NCI-H128 (cell line): ENCODE measurements at regions not wholly inside any gene's neighbourhood (a gene's known extent, or its start where the extent isn't known, plus 50 kb on each side); places are given as distances from the start of the nearest gene placed in this dataset.

Experiments used
- DNase-seq: peaks from one replicate; lab custom pipeline; 2025; ENCODE audit not compliant: unreplicated experiment; lab: John Stamatoyannopoulos, UW

DNA sequence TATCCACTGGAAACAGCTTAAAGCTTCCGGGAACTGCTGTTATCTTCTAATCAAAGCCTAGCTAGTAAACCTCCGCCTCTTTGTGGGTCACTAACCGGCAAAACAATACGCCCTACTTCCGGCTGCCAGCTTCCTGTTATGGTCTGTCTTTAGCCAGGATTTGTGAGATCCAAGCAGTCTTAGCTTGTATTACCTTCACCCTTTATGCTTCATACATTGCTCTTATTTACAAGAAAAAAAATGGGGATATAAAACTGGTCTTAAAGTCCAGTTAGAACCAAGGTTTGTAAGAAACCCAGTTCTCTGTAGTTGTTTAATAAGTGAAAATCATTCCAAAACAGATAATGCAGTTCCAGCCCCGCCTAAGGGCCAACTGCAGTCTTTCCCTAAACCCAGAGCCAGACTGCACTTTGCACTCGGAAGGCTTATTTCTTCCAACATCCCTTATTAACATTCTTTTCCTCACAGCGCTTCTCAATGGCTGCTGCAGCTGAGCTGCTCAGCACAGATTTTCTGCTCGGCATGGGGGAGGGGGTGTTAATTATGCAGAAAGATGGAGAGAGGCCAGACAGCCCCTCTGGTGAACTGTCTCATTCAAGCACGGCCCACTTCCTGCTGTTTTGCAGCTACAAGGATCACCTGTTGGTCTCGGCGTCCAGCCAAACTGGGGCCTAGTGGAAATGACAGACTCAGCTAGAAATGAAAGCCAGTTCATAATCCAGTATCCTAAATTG is 368.4 kb downstream of the KLF12 start:
- peak; percentile 81 for DNase-seq

DNA sequence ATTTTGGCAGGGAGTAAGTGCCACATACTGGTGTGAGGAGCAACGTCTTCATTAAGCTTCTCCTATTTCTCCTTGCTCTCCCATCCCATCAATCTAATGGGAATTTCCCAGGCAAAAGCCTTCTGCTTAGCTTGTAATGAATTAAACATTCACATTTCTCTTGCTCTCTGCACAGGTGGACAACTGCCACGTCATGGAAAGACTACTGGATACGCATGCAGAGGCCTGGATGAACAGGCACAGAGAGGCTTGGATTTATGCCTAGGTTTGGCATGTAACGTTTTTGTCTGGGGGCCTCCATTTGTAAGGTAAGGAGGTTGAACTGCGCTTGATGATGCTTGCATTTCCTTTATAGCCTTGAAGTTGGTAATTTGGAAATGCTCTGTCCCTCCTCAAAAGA is 374.8 kb downstream of the KLF12 start:
- no peak for DNase-seq

DNA sequence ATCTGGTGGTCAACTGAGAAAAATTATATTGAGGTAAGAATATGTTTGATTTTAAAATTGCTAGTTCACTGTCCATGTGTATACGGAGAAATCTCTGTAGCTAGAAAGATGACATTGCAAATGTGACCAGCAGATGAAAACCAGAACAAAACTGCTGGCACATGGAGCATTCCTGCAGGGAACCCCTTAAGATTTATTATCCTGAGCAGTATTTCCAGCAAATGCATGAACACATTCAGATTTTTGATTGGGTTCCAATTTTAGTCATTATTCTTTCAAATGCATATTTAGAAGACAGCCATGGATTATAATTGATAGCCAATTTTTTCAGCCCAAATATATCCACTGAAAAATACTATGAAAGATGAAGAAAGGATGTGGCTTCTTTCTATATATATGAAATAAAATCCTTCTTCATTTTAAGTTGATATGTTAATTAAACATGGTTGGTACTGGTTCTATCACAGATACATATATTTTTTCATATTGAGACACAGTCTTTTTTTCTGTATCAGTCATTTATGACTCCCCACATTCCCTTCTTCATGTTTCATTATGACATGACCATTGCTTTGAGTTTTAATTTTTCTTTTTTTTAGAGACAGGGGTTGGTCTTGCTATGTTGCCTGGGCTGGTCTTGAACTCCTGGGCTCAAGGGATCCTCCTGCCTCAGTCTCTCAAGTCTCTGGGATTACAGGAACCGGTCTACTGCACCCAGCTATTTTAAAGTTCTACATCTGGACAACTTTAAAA is 376.5 kb downstream of the KLF12 start:
- no peak for DNase-seq

DNA sequence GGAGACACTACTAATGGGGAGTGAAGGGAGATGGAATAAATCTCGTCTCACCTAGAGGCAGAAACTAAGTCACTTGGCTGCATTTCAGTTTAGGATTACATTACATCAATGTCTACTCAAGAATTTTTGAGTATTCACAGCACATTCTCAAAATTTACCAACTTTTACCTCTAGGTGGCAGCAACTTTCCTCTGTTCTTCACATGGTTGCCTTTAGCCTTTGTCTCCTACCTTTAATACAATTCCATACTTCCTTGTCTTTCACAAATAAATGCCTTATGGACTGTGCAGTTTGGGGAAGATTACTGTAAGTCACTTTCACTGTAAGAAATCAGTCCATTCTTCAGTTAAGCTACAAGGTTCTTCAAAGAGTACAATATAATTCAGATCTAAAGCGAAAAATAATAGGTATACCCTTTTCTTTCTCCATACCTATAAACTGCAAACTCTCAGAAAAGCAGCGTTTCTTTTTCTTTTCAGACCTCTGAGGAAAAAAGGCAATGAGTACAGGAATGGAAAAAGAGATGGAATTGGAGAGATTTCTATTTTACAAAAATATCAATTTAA is 379.4 kb downstream of the KLF12 start:
- DNase-seq, result peak; percentile 40

DNA sequence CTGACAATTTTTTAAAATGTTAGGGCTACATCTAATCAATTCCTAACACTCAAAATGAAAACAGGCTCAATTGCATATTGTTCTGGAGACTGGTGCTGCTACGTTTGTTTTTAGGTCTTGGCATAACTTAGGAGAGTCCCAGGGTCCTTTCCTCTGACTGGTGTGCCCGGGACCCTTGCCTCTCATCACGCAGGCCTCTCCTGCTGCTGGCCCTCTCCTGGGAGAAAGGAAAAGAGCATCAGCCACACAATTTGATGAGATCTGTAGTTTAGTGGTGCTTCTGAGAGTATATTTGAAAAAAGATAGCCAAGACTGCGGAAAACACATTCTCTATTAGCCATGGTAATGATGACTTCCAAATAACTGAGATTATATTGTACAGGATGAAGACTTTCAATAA is 380.0 kb downstream of the KLF12 start:
- DNase-seq, result no peak

DNA sequence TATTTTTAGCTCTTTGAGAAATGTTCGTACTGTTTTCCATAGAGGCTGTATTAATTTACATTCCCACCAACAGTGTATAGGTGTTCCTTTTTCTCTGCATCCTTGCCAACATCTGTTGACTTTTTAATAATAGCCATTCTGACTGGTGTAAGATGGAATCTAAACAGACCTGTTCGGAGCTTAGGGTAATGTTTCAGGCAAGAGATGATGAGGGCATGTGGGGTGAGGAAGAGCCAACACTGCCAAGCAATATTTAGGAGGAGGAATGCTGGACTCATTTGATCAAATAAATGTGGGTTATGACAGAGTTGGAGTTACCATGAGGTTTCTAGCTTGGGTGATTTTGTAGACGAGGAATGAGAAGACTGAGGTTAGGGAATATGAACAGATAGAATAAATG is 382.9 kb downstream of the KLF12 start:
- no peak for DNase-seq

DNA sequence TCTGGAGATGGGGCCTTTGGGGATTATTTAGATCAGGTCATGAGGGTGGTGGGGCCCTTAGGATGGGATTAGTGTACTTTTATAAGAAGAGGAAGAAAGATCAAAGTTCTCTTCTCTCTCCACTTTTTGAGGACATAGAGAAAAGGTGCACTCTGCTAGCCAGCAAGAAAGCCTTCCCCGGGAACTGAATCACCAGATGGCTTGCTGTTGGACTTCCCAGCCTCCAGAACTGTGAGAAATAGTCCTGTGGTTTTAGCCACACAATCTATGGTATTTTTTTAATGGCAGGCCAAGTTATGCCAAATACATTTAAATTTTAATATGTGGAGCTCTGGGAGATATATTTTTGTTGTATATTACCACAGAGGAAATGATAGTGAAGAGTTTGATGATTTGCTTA is 385.8 kb downstream of the KLF12 start:
- DNase-seq, result no peak

DNA sequence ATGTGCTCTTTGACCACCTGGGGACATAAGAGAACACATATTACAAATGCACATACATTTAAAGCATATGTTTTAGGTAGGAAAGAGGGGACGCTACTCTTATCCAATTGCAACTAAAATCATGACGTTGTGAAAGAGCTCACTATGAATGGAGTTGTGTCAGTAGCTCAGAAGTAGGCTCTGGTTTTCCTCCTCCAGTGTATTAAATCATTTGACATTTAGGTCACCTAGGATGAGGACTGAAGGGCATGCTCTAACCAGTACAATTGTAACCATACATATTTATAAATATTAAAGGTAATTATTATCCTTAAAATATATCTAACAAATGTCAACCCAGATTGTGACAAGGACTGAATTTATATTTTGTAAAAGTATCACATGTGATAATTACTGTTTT is 389.0 kb downstream of the KLF12 start:
- no peak for DNase-seq

DNA sequence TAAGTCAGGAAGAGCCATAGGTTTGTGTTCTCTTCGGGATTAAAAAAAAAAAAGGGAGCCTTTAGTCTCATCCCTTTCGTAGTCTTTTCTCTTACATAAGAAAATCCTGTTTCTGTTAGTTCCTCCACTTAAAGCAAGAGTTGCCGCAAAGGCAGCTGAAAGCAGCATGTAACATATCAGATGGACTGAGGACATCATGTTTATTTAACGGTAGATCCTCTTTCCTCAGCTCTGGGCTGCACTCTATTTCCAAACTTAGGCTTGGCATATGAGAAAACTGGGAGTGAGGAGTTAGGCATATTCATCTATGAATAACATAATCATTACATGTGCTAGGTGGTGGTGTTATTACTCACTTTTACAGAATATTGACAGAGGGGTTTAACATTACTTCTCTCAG is 391.2 kb downstream of the KLF12 start:
- DNase-seq, result no peak

DNA sequence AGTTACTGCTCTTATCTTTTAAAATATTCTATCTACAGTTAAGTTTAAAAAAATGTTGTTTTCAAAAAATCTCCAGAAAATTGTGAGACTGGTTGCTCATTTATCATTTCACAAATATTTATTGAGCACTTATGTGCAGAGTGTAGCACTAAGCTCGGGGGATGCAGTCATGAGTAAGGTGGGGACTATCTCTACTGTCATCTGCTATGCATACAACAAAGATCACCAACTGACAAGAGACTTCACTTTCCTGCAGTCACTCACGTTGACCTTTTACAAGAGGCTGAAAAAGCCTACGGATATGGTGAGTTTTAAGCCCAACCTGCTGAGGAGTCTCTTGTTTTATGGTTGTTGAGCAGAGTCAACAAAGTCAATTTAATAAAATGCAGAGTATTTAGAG is 392.5 kb downstream of the KLF12 start:
- DNase-seq, result no peak

DNA sequence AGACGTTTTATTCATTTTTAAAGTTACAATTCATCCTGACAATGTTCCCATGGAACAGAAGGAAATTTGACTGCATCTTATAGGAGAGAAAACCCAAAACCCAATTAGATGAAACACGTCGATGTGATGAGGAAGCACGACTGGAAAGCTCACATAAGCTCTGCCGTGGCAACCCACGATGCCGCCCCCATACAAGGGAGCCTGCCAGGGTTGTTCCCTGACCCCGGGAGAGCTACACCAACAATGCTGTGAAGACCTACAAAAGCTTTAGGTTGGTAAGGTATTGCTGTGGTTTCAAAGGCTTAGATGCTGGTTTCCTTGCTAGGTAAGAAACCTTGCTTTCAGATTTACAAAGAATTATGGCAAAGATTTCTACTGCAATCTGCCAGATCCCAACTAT is 393.1 kb downstream of the KLF12 start:
- DNase-seq, result no peak

DNA sequence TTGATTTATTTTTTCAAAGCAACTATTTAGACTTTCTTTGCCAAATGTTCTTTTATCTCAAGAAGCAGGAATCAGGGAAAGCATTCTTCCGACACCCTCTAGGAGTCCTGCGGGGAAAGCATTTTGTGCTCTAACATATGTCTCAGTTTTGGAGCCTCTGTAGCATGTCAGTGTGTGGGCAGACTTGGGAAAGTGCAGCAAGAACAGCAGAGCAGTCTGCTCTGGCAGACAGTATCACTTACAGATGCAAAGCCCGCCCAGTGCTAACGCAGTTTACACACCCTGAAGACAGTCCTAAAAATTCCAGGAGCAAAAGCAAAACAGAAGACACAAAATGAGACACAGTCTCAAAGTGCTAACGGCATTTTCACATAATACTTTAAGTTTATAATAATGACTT is 393.5 kb downstream of the KLF12 start:
- DNase-seq, result no peak

DNA sequence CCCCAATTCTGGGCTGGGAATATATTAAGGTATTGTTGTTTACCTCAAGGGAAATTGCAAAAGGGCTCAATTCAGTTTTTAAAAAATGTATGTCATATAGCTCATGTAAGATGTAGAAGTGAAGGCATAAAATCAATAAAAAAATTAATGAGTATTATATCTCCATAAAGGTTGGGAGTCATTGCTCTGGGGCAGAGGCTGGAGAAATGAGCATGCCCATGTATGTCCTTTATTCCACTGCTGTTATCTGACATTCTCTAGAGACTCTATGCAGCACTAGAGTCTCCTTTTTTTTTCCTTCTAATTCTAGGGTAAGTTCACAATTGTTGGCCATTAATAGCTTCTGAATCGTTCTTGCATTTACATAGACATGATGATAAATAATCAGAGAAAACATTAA is 394.8 kb downstream of the KLF12 start:
- DNase-seq, result no peak

DNA sequence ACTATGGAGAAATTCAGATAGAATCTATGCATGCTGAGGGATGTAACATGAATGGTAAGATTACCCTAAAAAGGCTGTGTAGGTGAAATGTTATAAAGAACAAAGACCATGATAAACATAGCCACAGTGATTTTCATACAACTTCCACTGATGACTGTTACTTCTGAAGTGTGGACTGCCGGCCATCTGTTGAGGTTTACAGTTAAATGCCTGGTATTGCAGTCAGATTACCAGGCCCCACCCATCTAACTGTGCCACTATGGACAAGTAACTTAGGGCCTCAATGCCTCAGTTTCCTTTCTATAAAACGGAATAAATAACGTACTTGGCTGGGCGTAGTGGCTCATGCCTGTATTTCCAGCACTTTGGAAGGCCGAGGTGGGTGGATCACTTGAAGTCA is 395.6 kb downstream of the KLF12 start:
- DNase-seq, result no peak

DNA sequence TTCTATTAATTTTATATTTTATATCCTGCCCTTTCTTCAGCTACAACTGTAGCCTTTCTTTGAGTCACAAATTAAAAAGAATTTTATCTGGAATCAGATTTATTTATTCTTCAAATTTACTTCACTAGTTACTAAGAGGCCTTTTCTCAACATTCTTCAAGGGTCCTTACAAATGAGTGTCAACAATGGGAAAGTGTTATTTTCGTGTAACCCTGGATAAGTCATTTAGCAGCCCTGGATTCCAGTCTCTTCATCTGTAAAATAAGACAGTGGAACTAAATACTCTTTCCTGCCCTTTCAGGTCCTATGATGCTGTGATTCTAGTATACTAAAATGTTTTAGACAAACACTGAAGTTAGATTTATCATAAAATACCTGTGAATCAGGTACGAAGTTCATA is 397.0 kb downstream of the KLF12 start:
- DNase-seq, result no peak

DNA sequence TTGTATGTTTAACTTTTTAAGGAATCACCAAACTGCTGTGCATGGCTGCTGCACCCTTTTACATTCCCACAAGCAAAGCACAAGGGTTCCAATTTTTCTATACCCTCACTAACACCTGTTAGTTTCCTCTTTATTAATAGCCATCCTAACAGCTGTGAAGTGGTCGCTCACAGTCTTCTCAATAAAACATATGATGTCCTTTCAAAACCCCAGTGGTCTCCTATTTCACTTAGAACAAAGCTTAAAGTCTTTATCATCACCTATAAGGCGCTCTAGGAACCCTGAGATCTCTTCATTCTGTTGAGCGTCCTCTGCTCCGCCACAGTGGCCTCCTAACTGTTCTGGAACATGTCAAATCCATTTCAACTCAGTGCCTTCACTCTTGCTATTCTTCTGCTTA is 400.5 kb downstream of the KLF12 start:
- no peak for DNase-seq

DNA sequence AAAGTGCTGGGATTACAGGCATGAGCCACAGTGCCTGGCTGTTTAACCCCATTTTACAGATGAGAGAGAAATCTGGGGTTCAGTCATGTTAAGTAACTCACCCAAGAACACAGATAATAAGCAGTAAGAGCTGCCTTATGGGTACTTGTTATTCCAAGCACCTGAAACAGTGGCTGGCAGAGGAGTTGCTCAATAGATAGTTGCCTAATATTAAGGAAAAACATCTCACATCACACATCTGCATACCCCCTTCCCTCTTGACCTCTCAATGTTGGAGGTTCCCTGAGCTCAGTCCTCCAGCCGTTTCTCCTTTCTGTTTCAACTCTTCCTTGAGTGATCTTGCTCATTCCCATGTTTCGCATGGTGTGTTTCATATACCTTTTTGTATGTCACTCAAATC is 401.9 kb downstream of the KLF12 start:
- no peak for DNase-seq

DNA sequence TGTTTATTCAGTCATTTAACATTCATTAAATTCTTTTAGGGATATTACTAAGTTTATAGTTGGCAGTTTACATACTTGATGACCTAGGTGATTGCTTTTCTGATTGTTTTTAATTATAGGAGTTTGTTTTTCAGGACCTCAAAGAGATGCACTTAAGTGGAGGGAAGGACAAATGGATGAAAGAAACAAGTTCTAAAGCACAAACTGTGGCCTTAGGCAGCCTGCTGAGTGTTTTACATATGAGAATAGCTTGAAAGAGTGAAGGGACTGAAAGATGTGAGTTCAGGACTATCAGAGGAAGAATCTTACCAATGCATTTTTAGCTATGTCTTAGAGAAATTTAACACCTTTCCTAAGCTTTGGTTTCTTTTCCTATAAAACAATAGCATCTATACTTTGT is 402.6 kb downstream of the KLF12 start:
- no peak for DNase-seq

DNA sequence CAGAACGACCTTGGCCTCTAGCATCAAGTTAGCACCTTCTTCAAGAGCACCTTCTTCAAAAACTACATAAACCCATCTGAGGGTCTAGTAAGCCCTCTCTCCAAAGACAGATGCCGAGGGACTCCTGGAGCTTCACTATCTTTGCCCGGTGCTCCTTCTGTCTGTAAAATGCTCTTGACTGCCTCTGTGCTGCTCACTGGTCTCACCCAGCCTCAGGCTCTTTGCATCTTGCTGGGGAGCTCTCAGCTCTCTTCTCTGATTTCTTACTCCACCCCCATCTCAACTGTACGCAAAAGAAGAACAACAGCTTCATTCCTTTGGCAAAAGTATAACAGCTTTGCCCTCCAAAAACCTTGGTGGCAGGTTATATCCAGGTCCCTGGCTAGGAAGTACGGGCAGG is 404.2 kb downstream of the KLF12 start:
- no peak for DNase-seq

DNA sequence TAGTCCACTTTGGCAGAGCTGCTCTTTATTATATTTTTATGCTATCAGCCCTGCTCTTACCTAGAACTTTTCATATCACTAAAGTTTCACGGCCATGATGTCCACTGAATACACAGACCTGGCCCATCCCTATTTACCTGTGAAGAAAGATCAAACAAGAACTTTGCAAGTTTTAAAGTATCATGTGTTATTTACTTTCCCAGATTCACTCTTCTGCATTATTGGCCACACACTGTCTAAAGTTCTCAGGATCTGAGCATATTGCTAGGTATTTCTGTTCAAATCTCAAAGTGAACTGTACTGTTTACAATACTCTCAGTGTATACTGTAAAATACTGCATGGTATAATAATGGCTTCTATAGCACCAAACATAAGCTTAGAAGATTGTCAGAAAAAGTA is 405.2 kb downstream of the KLF12 start:
- no peak for DNase-seq

DNA sequence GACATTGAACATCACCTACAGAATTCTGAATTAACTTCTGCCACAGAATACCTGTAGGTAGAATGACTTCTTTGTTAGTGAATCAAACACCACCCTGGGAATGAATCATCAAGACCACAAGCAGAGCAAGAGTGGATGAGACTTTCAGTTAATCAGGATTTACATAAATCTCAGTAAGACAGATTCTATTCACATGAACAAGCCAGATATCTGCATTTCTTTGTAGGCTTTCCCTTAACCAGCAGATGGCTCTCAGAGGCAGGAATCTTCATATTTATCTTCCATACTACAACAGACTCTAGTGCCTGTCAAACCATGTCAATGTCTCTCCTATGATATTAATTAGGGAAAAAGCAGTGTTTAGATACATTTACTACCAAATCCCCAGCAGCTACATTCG is 412.1 kb downstream of the KLF12 start:
- no peak for DNase-seq

DNA sequence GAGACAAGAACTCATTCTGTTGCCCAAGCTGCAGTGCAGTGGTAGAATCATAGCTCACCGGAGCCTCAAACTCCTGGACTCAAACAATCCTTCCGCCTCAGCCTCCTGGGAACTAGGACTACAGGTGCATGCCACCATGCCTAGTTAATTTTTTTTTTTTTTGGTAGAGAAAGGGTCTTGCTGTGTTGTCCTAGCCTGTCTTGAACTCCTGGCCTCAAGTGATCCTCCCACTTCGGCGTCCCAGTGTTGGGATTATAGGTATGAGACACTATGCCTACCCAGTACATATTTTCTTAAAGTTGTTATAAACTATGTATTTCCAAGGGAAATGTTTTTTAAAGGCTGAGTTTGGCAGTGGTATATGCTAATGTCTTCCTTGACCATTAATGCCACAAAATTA is 412.6 kb downstream of the KLF12 start:
- DNase-seq, result no peak
